GM18870 (cell line): ENCODE measurements at regions not wholly inside any gene's neighbourhood (a gene's known extent, or its start where the extent isn't known, plus 50 kb on each side); places are given as distances from the start of the nearest gene placed in this dataset.
A peak's percentile ranks its signal among the peaks of the same experiment; 100 is the strongest.
"Not testable (repeated sequence)": the region's sequence is repeated elsewhere in the genome, so short reads cannot be mapped to it uniquely, and the experiment has no call there.

Source experiments
- ATAC-seq: cut with Tn5 transposase; IDR thresholded peaks from one replicate; pipeline ENCODE4 v1.9.1; 2021; ENCODE audit warnings: moderate library complexity; ENCODE audit not compliant: unreplicated experiment

DNA sequence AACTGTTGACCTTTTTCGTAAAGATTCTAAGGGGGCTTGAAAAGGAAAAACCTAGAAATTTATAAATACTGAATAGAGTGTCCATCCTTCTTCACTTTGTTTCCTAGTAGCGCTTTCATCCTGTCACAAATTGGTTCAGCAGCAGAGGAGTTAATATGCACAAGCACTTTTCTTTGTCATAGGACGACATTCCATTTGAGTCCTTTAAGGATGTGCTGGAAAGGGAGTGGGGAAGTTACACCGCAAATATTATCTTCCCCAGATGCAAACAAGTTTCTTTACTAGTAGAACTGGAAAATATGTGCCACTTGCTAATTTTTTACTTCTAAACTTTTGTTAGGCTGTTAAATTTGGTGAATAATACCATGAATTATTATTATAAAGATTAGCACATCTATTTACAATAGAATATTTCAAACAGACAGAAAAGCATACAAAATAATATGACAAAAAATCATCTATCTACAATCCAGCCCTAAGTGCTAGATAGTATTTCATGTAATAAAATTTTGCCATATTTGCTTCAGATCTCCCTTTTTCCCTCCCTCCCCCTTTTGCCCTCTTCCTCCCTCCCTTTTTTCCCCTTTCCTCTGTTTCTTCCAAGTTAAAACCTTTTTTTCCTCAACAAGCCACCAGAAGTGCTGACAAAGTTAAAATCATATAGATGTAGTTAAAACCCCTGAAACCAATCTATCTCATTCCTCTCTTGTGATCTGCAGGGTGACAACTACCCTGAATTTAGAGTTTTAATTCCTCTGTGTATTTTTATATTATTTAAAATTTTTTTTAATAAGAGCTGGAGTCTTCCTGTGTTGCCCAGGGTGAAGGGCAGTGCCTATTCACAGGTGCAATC lies 50.5 kb upstream of the MAP4K3 start:
- no peak for ATAC-seq

DNA sequence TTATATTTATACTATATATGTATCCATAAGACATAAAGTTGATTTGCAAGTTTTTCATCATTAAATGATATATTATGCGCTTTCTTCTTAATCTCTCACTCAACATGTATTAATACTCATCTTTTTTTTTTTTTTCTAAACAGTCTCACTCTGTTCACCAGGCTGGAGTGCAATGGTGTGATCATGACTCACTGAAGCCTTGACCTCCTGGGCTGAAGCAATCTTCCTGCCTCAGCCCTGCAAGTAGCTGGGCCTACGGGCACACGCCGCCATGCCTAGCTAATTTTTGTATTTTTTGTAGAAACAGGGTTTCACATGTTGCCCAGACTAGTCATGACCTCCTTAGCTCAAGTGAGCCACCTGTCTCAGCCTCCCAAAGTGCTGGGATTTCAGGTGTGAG lies 51.4 kb upstream of the MAP4K3 start:
- ATAC-seq = no peak

DNA sequence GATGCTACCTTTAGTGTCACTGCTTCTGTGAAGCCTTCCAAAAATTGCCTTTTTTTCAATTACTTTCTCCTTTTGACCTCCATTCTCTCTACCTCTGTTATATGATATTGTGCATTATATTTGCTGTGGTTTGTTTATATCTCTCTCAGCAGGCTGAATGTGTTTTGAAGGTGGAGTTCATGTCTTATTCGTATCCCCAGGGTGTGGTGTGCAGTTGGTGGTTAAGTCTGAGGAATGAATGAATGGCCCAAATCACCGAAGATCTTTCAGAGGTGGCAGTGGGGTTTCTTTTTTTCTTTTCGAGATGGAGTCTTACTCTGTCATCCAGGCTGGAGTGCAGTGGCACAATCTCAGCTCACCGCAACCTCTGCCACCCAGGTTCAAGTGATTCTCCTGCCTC lies 53.5 kb upstream of the MAP4K3 start:
- no peak for ATAC-seq

DNA sequence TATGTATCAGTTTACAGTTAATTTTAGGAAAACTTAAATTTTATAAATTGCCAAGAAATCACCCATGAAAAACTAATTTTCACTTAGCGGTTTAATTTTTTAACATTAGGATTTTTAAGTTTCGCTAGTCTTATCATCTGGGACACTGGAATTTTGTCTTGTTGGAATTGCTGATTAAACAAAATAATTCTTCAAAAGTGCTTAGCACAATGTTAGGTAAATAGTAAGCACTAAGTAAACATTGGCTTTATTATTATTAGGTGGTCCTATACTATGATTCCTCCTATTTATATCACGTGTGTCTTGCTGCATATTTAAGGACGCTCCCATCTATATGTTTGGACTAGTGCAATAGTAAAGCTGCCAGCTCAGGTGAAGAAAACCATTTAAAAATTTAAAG lies 54.6 kb upstream of the MAP4K3 start:
- ATAC-seq = no peak

DNA sequence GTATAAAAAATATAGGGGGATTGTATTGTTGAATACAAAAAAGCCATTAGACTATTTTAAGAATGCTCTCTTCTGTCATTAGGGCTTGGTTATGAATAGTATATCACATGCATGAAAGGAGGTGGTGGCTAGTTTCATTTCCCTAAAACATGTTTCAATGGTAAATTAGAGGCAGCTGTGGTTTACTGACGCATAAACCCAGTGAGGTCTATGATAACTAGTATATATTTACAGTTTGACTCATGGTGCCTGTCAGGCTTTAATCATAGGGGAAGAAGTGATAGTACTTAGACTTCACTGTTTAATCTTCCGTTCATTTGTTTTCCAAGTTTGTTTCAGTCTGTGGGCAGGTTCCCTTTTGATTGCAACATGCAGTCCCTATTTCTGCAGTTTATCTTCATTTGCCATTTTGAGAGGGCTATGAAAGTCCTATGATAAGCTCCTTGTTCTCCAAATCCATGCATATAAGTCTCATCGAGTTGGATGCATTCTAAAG lies 55.1 kb upstream of the MAP4K3 start:
- peak; percentile 98 for ATAC-seq

DNA sequence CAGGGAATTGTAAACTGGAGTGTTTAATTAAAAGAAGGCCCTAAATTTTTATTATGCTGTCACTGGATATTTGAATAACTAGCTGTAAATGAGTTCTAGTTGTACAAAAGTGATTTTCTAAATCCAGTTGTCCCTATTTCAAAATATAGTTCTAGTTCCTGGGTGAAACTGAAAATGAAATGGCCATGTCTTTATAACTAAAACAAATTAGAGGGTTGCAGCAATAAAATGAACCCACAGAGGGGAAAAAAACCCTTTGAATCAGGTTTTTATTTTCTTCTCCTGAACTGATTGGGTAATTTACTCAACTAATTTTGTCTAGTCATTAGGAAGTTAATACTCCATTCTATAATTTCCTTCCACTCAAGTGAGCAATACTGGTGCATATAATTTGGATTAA lies 55.6 kb upstream of the MAP4K3 start:
- no peak for ATAC-seq

DNA sequence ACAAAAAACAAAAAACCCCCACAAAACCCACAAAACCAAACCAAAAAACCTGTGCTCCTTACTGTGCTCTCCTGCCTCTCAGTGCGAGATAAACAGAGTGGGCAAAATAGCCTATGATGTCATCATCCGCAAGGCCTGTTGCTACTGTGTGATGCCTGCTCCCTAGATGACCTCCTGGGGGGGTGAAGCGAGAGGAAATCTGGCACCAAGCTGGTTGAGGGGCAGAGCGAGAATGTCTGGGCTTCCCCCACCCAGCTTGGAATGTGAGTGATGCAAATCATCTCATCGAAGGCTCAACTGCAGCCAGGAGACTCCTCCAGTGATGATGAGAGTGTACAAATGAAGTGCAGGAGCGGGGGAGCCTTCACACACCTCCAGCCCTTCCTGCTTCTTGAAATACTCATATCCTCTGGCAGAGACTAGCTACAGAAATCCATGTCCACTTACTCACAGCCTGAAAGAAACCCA lies 57.7 kb upstream of the MAP4K3 start:
- peak; percentile 54 for ATAC-seq

DNA sequence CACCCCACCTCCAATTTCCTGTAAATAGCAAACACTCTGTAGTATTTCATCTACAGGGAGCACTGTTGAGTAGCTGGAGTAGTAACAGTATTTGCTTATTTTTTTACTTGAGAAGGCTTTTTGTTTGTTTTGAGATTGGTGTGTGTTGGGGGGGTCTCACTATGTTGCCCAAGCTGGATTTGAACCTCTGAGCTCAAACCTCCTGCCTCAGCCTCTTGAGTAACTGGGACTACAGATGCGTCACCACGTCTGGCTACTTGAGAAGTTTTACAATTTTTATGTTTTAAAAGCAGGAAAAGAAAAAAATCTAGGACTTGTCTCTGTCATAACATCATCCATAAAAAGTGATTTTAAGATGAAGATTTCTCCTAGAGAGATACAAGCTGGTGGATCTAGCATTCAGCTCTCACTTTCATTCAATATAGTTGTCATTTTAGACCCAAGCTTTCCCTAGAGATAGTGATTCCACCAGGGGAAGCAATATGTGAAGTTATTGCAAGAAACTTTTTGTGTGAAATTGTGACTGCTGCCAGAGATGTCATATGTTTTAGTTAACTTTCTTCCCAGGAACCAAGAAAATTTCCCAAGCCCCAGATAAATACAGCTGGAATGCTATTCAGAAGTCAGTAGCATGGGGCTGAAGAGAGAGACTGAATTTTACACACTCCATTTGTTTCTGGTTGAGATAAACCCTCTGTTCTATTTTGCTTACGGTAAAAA lies 60.2 kb upstream of the MAP4K3 start:
- ATAC-seq = no peak

DNA sequence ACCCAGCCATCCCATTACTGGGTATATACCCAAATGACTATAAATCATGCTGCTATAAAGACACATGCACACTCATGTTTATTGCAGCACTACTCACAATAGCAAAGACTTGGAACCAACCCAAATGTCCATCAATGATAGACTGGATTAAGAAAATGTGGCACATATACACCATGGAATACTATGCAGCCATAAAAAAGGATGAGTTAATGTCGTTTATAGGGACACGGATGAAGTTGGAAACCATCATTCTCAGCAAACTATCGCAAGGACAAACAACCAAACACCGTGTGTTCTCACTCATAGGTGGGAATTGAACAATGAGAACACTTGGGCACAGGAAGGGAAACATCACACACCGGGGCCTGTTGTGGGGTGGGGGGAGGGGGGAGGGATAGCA lies 61.1 kb upstream of the MAP4K3 start:
- ATAC-seq = not testable (repeated sequence)

DNA sequence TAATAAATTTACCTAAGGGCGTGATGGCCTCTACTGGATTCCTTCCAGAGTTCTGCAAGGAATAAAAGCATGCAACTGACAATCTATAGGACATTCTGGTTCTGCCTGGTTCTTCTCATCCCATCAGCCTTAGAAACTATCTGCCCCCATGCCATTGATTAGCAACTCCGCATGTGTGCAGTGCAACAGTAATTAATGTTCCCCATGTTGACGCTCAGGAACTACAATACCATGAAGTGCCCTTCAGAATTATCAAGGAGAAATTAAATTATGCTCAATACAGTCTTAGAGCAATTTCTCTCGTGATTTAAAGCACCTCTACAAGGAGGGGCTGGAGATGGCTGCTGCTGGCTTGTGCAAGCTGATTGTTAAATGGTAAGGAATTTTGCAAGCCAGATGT lies 61.7 kb upstream of the MAP4K3 start:
- no peak for ATAC-seq

DNA sequence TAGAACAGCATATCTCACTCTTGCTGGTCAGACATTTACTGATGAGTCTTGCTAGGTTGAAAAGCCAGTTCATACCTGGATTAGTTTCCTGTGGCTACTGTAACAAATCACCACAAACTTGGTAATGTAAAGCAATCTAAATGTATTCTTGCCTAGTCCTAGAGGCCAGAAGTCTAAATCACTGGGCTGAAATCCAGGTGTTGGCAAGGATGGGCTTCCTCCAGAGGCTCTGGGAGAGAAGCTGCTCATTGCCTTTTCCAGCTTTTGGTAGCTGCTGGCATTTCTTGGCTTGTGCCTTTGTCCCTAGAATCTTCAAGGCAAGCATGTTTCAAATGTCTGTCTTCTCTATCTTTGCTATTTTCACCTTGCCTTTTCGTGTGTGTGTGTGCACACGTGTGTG lies 62.3 kb upstream of the MAP4K3 start:
- ATAC-seq = no peak

DNA sequence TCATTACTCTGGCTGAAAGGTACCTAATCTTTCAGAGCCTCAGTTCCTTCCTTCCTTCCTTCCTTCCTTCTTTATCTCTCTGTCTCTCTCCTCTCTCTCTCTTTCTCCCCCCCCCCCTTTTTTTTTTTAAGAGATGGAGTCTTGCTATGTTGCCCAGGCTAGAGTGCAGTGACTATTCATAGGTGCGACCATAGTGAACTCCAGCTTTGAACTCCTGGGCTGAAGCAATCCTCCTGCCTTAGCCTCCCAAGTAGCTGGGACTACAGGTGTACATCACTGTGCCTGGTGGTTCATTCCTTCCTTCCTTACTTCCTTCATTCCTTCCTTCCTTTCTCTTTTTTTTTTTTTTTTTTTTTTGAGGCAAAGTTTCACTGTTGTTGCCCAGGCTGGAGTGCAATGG lies 64.3 kb upstream of the MAP4K3 start:
- no peak for ATAC-seq

DNA sequence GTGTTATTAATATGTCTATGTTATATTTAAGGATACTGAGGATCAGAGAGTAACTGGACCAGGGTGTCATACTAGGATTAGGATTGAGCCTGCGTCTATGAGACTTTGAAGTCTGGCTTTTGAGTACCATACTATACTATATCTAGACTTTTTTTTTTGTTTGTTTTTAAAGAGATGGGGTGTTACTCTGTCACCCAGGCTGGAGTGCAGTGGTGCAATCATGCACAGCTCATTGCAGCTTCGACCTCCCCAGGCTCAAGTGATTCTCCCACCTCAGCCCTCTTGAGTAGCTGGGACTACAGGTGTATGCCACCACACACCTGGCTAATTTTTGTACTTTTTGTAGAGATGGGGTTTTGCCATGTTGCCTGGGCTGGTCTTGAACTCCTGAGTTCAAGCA lies 66.2 kb upstream of the MAP4K3 start:
- ATAC-seq = no peak

DNA sequence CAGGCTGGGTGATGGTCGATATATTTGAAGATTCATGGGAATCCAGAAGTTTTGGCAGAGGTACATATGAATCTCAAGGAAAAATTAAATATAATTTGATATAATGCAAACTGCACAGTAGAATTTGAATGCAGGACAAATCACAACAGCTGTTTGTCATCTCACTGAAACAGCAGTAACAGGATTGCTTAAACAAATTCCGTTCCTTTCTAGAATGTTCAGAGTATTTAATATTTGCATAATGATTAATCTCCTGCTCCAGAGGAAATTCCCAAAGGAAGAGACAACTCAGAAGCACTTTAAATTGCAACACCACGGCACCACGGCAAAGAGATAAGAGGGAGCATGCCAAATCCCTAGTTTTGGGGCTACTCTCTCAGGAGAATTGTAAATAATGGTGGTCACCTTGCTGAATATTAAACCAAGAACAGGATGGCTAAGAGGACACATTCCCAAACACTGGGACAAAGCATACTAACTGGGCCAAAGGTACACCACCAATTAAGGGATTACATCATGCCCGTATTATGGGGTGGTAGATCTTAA lies 67.8 kb upstream of the MAP4K3 start:
- no peak for ATAC-seq

DNA sequence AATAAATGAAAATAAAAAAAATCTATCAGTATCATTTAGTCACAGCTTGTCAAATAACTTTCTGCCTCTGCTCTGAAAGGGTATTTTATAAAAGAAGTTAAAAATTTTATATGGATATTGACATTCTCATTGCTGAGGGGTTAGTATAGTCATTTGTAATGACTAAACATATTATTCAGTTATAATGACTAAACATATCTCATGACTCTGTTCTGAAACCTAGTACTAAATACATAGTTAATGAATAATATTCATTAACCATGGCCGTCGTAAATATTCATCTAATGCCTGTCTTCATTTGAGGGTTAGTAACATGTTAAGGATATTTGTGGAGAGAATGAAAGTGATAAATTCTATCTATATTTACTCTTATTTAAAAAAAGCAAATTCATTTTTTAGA lies 69.1 kb upstream of the MAP4K3 start:
- no peak for ATAC-seq

DNA sequence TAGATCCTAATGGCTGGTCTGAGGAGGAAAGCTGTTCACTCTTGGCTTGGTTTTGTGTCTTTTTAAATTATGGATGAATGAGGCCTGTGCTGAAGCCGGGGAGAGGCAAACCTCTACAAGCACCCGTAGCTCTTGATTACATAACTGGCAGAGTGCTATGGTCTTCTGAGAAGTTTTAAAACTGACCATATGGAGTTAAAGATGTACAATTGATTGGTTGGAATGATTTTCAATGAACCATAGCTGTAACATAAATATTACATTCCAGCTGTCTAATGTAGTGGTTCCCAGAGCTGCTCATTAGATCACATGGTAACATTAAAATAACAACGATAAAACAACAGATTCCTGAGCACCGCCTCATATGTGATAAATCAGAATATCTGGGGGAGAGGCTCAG lies 71.1 kb upstream of the MAP4K3 start:
- no peak for ATAC-seq

DNA sequence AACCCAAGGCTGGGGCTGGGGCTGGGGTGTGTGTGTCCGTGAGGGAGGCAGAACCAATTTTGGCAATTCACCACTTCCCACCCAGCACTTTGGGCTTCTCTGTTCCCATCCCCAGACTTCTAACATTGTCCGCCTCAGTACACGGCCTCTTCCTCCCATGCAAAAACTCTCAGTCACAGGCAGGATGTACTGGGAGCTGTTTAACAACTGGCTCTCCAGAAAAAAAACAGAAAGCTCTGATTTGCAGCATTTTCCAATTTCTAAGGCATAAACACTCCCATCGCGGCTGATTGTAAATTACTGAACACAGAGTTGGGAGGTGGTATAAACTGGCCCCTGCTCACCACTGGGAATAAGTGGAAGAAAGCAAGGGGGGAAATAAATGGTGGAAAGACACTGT lies 73.1 kb upstream of the MAP4K3 start:
- ATAC-seq = no peak

DNA sequence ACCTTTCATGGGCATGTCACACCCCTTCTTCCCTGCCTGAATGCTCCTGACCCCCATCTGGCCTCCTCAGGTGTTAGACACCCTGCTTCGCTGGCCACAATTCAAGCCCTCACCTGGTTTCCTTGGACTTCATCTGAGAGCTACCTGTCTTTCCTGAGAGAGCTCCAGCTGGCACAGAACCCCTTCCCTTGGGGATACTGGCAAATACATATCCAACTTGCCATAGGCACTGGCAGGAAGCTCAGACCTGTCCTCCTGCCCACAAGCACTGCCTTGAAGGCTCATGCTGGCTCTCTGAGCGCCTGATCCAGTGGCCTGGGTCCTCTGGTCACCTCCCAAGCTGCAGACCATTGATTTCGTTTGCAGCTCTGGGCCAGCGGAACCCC lies 74.1 kb upstream of the MAP4K3 start:
- ATAC-seq = no peak

DNA sequence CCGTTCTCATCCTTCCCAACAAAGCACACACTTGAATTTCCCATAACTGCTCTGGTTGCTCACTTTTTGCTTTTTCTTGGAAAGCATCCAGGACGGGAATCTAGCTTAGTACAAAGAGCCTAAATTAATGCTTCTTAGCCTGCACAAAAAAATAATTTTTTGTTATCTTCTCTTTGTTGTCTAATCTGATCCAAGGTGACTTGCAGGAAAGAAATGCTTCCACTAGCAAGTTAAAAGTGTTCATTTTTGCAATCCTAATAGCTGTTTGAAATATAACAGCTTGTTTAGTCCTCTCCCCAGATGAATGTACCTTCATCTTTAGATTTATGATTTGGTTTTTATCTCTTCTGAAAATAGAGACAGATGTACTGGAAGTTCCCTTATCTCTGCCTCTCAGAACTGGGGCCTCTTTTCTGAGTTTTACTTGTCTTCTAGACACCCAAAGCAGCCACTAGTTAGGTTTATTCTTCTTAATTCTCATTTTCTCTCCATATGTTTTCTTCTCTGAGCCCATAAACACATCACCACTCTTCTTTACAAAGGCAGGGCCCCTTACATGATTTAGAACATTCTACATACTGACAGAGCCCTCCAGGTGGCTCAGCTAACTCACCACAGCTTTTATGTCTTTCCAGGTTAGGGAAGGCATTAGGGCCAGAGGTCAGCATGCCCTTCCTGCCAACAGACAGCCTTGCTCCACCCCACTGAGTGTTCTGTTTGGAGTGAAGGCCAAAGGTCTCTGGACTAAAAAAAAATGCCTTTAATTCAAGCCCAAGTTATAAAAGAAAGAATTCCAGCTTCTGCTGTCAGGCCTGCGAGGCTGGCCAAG lies 74.7 kb upstream of the MAP4K3 start:
- ATAC-seq = no peak

DNA sequence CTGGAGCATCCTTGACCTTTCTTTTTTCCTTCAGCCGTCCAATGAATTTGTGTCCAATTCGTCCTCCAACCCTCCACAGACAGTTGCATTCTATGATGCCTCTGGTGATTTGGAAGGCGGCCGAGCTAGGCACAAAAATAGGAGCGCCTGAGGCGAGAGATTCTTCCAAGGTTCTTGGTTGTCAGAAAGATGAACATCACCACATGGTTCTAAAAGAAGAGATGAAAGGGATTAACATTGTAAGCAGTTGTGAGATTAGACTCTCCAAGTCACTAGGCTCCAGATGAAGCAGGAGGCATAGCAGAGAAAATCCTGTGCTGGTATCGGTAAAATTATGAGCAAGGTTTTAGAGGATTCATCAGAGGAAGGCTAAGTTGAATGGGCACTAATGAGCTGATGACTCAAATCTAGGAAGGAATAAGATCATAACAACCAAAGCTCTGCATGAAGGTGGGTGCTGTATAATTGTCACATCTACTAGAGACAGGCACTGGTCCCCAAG lies 75.4 kb upstream of the MAP4K3 start:
- no peak for ATAC-seq

DNA sequence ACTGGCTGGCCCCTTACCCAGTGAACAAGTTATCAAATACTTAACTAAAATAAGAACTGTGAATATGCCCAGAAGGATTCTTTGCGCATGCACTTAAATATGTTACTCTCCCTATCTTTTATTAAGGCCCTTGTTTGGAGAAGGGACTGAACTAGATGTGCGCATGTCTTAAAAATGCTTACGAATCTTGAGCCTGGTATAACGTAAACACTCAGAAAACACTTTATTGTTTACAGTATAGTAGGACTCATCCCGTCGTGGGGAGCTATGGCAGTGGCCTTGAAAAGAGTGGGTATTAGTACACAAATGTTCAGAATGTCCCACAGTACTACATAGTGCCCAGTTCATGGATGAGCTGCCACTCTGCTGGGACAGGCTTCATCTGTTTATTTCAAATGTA lies 75.9 kb upstream of the MAP4K3 start:
- ATAC-seq = no peak
